ENCODE measurements at regions not wholly inside any gene's neighbourhood (a gene's known extent, or its start where the extent isn't known, plus 50 kb on each side); places are given as distances from the start of the nearest gene placed in this dataset.

DNA sequence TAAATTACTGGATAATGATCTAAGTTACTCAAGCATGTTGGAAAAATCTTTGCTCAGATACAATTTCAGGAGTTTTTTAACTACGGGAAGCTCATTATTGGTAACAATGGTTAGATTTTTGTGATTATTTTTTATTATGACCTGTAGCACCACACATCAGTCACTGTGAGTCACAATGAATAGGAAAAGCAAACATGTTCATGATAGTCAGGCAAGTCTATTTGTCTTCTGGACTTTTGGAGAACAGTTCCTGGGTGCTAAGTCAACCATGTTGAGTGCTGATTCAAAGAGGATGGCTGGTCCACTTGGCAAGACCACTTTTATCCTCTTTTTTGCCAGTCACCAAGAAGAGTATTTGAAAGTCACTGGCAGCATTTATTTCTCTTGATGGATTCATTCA lies 403.2 kb downstream of the KIF4B start (continued):
- TF ChIP-seq, protein P1, sequence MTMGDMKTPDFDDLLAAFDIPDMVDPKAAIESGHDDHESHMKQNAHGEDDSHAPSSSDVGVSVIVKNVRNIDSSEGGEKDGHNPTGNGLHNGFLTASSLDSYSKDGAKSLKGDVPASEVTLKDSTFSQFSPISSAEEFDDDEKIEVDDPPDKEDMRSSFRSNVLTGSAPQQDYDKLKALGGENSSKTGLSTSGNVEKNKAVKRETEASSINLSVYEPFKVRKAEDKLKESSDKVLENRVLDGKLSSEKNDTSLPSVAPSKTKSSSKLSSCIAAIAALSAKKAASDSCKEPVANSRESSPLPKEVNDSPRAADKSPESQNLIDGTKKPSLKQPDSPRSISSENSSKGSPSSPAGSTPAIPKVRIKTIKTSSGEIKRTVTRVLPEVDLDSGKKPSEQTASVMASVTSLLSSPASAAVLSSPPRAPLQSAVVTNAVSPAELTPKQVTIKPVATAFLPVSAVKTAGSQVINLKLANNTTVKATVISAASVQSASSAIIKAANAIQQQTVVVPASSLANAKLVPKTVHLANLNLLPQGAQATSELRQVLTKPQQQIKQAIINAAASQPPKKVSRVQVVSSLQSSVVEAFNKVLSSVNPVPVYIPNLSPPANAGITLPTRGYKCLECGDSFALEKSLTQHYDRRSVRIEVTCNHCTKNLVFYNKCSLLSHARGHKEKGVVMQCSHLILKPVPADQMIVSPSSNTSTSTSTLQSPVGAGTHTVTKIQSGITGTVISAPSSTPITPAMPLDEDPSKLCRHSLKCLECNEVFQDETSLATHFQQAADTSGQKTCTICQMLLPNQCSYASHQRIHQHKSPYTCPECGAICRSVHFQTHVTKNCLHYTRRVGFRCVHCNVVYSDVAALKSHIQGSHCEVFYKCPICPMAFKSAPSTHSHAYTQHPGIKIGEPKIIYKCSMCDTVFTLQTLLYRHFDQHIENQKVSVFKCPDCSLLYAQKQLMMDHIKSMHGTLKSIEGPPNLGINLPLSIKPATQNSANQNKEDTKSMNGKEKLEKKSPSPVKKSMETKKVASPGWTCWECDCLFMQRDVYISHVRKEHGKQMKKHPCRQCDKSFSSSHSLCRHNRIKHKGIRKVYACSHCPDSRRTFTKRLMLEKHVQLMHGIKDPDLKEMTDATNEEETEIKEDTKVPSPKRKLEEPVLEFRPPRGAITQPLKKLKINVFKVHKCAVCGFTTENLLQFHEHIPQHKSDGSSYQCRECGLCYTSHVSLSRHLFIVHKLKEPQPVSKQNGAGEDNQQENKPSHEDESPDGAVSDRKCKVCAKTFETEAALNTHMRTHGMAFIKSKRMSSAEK (CRISPR knock-in tag; IDR thresholded peaks at IDR 0.05; ENCODE audit: borderline replicate concordance), result no peak
- TF ChIP-seq, protein P2, sequence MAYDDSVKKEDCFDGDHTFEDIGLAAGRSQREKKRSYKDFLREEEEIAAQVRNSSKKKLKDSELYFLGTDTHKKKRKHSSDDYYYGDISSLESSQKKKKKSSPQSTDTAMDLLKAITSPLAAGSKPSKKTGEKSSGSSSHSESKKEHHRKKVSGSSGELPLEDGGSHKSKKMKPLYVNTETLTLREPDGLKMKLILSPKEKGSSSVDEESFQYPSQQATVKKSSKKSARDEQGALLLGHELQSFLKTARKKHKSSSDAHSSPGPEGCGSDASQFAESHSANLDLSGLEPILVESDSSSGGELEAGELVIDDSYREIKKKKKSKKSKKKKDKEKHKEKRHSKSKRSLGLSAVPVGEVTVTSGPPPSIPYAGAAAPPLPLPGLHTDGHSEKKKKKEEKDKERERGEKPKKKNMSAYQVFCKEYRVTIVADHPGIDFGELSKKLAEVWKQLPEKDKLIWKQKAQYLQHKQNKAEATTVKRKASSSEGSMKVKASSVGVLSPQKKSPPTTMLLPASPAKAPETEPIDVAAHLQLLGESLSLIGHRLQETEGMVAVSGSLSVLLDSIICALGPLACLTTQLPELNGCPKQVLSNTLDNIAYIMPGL (CRISPR knock-in tag; IDR thresholded peaks at IDR 0.05), result no peak
- no peak for TF ChIP-seq ZNF263 (CRISPR knock-in tag; IDR thresholded peaks at IDR 0.05; ENCODE audit: low read depth)
- no peak for TF ChIP-seq SMAD3 (CRISPR knock-in tag; IDR thresholded peaks at IDR 0.05; ENCODE audit: borderline replicate concordance)
- no peak for TF ChIP-seq ZNF219 (CRISPR knock-in tag; IDR thresholded peaks at IDR 0.05; ENCODE audit: borderline replicate concordance)
- no peak for TF ChIP-seq JAZF1 (CRISPR knock-in tag; IDR thresholded peaks at IDR 0.05)
- no peak for TF ChIP-seq FOXP1 (CRISPR knock-in tag; IDR thresholded peaks at IDR 0.05; ENCODE audit: borderline replicate concordance)
- TF ChIP-seq, protein P3, sequence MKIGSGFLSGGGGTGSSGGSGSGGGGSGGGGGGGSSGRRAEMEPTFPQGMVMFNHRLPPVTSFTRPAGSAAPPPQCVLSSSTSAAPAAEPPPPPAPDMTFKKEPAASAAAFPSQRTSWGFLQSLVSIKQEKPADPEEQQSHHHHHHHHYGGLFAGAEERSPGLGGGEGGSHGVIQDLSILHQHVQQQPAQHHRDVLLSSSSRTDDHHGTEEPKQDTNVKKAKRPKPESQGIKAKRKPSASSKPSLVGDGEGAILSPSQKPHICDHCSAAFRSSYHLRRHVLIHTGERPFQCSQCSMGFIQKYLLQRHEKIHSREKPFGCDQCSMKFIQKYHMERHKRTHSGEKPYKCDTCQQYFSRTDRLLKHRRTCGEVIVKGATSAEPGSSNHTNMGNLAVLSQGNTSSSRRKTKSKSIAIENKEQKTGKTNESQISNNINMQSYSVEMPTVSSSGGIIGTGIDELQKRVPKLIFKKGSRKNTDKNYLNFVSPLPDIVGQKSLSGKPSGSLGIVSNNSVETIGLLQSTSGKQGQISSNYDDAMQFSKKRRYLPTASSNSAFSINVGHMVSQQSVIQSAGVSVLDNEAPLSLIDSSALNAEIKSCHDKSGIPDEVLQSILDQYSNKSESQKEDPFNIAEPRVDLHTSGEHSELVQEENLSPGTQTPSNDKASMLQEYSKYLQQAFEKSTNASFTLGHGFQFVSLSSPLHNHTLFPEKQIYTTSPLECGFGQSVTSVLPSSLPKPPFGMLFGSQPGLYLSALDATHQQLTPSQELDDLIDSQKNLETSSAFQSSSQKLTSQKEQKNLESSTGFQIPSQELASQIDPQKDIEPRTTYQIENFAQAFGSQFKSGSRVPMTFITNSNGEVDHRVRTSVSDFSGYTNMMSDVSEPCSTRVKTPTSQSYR (CRISPR knock-in tag; IDR thresholded peaks at IDR 0.05), result no peak
- TF ChIP-seq ZNF416 (CRISPR knock-in tag; IDR thresholded peaks at IDR 0.05), result no peak
- no peak for TF ChIP-seq CDX4 (CRISPR knock-in tag; IDR thresholded peaks at IDR 0.05; ENCODE audit: borderline replicate concordance)
- no peak for TF ChIP-seq FOXP4 (CRISPR knock-in tag; IDR thresholded peaks at IDR 0.05)
- no peak for TF ChIP-seq ZNF396 (CRISPR knock-in tag; IDR thresholded peaks at IDR 0.05; ENCODE audit: borderline replicate concordance)
- no peak for TF ChIP-seq CTCF (IDR thresholded peaks at IDR 0.05)
- TF ChIP-seq ZBTB21 (CRISPR knock-in tag; IDR thresholded peaks at IDR 0.05; ENCODE audit: borderline replicate concordance), result no peak
- TF ChIP-seq RELA (CRISPR knock-in tag; IDR thresholded peaks at IDR 0.05; ENCODE audit: borderline replicate concordance), result no peak
- no peak for TF ChIP-seq HMGA2 (CRISPR knock-in tag; IDR thresholded peaks at IDR 0.05)
